Choroid plexus epithelial cell (primary cell): ENCODE measurements at regions not wholly inside any gene's neighbourhood (a gene's known extent, or its start where the extent isn't known, plus 50 kb on each side); places are given as distances from the start of the nearest gene placed in this dataset.

Experiments
- DNase-seq: peaks from one replicate; pipeline ENCODE4 v3.0.0-alpha.2; 2010; ENCODE audit warnings: low read depth
- H3K4me3 ChIP-seq: 2 replicates; pipeline ENCODE4 v1.5.1; 2011; ENCODE audit warnings: low read depth, mild to moderate bottlenecking, control low read depth, low read length, moderate library complexity
- CTCF ChIP-seq: conservative IDR thresholded peaks from 2 replicates; pipeline ENCODE4 v1.5.1; 2011; ENCODE audit warnings: low read depth, mild to moderate bottlenecking, control low read depth, inconsistent platforms, low read length, moderate library complexity

- DNase-seq: no peak
- H3K4me3 ChIP-seq: no peak overlapping the region
- no peak for TF ChIP-seq CTCF
Measured at GRCh38 chr9:89868100-89868499, 263.3 kb downstream of the GADD45G start.

GRCh38 chr9:89869793-89870580 is 265.2 kb downstream of the GADD45G start:
- no peak for DNase-seq
- H3K4me3 ChIP-seq: no peak overlapping the region
- no peak for TF ChIP-seq CTCF

- no peak overlapping the region for H3K4me3 ChIP-seq
- no peak for TF ChIP-seq CTCF
- DNase-seq: no peak
Measured at GRCh38 chr9:89871871-89872331, 267.1 kb downstream of the GADD45G start.

- DNase-seq: no peak
- H3K4me3 ChIP-seq: no peak overlapping the region
- TF ChIP-seq CTCF: no peak
Measured at GRCh38 chr9:89872426-89872912, 267.7 kb downstream of the GADD45G start.

GRCh38 chr9:89872913-89873707 is 268.3 kb downstream of the GADD45G start:
- no peak for DNase-seq
- TF ChIP-seq CTCF: no peak

GRCh38 chr9:89873801-89874200 is 269.0 kb downstream of the GADD45G start:
- DNase-seq: no peak
- H3K4me3 ChIP-seq: no peak overlapping the region
- TF ChIP-seq CTCF: no peak

More at GRCh38 chr9:89872913-89873707, 268.3 kb downstream of the GADD45G start:
- H3K4me3 ChIP-seq: no peak overlapping the region
